ENCODE measurements at regions not wholly inside any gene's neighbourhood (a gene's known extent, or its start where the extent isn't known, plus 50 kb on each side); places are given as distances from the start of the nearest gene placed in this dataset.
A peak's percentile ranks its signal among the peaks of the same experiment; 100 is the strongest.

- H3K4me1 ChIP-seq: peaks cover 10% of the 10 kb centered on the region
- DNase-seq (ENCODE audit: low spot score in 2 of 2): no peak
- no peak overlapping the region for H3K27ac ChIP-seq
- H3K36me3 ChIP-seq: no peaks in the 10 kb centered on the region
- WGBS: 97% methylated on average over 3 of the region's 3 CpGs
- H3K27me3 ChIP-seq: peaks cover 32% of the 10 kb centered on the region
- TF ChIP-seq POLR2A (IDR thresholded peaks at IDR 0.05) (no peak), CTCF (IDR thresholded peaks at IDR 0.05) (no peak), EP300 (IDR thresholded peaks at IDR 0.05) (no peak), POLR2AphosphoS5 (IDR thresholded peaks at IDR 0.05) (no peak)
- no peaks in the 10 kb centered on the region for H3K9me3 ChIP-seq
- no peak overlapping the region for H3K4me3 ChIP-seq
Observed at GRCh38 chr19:30671367-30671619, 299.1 kb downstream of the ZNF536 start.

- Histone ChIP-seq H3K4me3 (no peak overlapping the region), H3K9me3 (no peaks in the 10 kb centered on the region), H3K4me1 (peaks cover 10% of the 10 kb centered on the region), H3K27me3 (peaks cover 32% of the 10 kb centered on the region), H3K27ac (no peak overlapping the region), H3K36me3 (no peaks in the 10 kb centered on the region)
- no peak for DNase-seq (ENCODE audit: low spot score in 2 of 2)
- TF ChIP-seq EP300 (IDR thresholded peaks at IDR 0.05) (no peak), CTCF (IDR thresholded peaks at IDR 0.05) (no peak), POLR2A (IDR thresholded peaks at IDR 0.05) (no peak), POLR2AphosphoS5 (IDR thresholded peaks at IDR 0.05) (no peak)
- WGBS: 88% methylated on average over 16 of the region's 17 CpGs
Observed at GRCh38 chr19:30670562-30671366, 298.6 kb downstream of the ZNF536 start.

DNA sequence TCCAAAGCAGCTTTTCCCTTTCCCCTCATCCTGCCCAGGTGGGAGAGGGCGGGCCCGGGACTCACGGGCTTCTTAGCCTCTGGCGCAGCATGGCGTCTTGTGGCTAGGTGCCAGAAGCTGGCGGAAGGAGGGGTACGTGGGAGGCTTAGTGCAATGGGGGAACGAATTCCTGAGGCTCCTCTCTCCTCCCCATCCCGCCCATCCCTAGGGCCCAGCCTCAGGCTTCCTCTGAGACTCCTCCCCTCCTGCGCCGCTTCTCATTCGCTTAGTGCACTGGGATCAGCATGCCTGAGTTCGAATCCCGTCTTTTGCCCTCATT lies 297.8 kb downstream of the ZNF536 start:
- WGBS: 67% methylated on average over 11 of the region's 14 CpGs
- no peak overlapping the region for H3K4me3 ChIP-seq
- DNase-seq (ENCODE audit: low spot score in 2 of 2): no peak
- peaks cover 13% of the 10 kb centered on the region for H3K4me1 ChIP-seq
- no peaks in the 10 kb centered on the region for H3K9me3 ChIP-seq
- TF ChIP-seq CTCF (IDR thresholded peaks at IDR 0.05): no peak
- no peak for TF ChIP-seq POLR2A (IDR thresholded peaks at IDR 0.05)
- no peak for TF ChIP-seq EP300 (IDR thresholded peaks at IDR 0.05)
- peaks cover 30% of the 10 kb centered on the region for H3K27me3 ChIP-seq
- H3K27ac ChIP-seq: no peak overlapping the region
- no peaks in the 10 kb centered on the region for H3K36me3 ChIP-seq

DNA sequence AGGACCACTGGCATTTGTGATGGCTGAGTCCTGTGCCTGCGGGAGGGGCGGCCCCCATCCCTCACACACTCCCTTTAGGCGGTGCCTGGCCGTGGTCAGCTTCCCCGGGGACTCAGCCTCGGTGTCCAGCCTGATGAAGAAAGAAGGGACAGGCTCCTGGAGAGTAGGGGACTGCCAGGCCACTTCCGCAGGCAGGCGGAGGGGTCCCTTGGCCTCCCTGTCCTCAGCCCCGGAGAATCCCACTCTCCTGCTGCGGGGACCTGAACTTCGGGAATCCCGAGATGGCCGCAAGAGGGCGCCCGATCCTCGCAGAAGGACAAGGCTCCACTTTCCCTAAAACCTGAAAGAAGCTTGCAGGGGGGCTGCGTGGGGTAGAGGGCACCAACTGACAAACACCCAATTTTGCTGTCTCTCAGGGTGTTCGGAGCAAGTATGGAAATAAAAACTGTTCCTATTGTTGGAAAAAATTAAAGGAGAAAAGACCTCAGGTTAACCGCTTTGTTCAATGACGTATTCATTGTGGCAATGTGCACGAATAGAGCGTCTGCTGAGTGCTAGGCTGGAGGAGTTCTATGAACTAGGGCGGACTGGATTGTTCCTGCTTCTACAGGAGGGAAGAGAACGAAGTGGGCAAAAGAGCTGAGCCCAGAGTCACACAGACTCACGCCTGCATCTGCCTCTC lies 297.3 kb downstream of the ZNF536 start:
- peak in 1 of 2 donors; percentile 79 for DNase-seq (ENCODE audit: low spot score in 2 of 2)
- H3K27me3 ChIP-seq: peaks cover 25% of the 10 kb centered on the region
- TF ChIP-seq POLR2AphosphoS5 (IDR thresholded peaks at IDR 0.05): no peak
- peak in 1 of 2 donors; percentile 81 for TF ChIP-seq CTCF (IDR thresholded peaks at IDR 0.05)
- peaks cover 18% of the 10 kb centered on the region for H3K4me1 ChIP-seq
- no peaks in the 10 kb centered on the region for H3K36me3 ChIP-seq
- 19% methylated on average over 17 of the region's 25 CpGs for WGBS
- no peak overlapping the region for H3K27ac ChIP-seq
- H3K4me3 ChIP-seq: no peak overlapping the region
- no peaks in the 10 kb centered on the region for H3K9me3 ChIP-seq

GRCh38 chr19:30668521-30669155 lies 296.5 kb downstream of the ZNF536 start:
- H3K4me1 ChIP-seq: peaks cover 22% of the 10 kb centered on the region
- TF ChIP-seq POLR2A (IDR thresholded peaks at IDR 0.05): no peak
- TF ChIP-seq EP300 (IDR thresholded peaks at IDR 0.05): no peak
- no peak for TF ChIP-seq POLR2AphosphoS5 (IDR thresholded peaks at IDR 0.05)
- no peak for TF ChIP-seq CTCF (IDR thresholded peaks at IDR 0.05)
- H3K9me3 ChIP-seq: no peaks in the 10 kb centered on the region
- H3K27ac ChIP-seq: no peak overlapping the region
- H3K27me3 ChIP-seq: peaks cover 21% of the 10 kb centered on the region
- 59% methylated on average over 14 of the region's 16 CpGs for WGBS
- H3K36me3 ChIP-seq: no peaks in the 10 kb centered on the region
- no peak for DNase-seq (ENCODE audit: low spot score in 2 of 2)
- H3K4me3 ChIP-seq: no peak overlapping the region
